Body of pancreas (tissue), 4 donors: ENCODE measurements at regions not wholly inside any gene's neighbourhood (a gene's known extent, or its start where the extent isn't known, plus 50 kb on each side); places are given as distances from the start of the nearest gene placed in this dataset.

Experiments used
- POLR2A ChIP-seq, 3 donors: fragments of 450-650 bp; IDR thresholded peaks; one replicate each; pipeline ENCODE4 v1.6.1; 2016; ENCODE audit warnings: antibody characterized with exemption in 3 of 3, mild to moderate bottlenecking in 2 of 3
- TF ChIP-seq, protein P1 (sequence below), 7 experiments: fragments of 450-650 bp in 4 of 7; fragments of 200-600 bp in 3 of 7; sonication (generic) in 3 of 7; IDR thresholded peaks; one replicate each; pipeline ENCODE4 v1.5.1; 2016 to 2019; ENCODE audit warnings: antibody characterized with exemption in 7 of 7

DNA sequence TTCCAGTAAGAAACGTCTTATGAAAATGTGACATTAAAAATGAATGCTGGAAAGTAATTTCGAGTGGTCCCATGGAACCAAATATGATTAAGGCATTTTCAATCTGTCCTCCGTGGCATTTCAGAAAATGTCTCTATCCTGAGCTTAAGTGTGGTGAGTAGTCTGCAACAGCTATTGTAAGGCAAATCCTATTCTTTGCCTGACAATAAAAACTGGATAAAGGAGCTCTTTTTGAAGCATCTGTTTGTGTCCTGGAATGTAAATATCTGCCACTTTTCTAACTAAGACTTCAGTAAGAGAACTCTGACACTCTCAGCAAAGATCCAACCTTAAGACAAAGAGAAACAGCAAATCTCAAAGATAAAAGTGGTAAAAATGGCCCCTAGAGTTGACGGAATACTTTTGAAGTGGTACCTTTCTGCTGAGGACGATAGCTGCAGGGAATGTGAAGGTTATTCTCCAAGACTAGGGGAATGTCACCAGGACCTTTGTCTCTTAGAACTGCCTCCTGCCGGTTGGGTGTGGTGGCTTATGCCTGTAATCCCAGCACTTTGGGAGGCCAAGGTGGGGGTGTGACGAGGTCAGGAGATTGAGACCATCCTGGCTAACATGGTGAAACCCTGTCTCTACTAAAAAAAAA, 486.7 kb upstream of the ZP4 start:
- TF ChIP-seq, protein P1, sequence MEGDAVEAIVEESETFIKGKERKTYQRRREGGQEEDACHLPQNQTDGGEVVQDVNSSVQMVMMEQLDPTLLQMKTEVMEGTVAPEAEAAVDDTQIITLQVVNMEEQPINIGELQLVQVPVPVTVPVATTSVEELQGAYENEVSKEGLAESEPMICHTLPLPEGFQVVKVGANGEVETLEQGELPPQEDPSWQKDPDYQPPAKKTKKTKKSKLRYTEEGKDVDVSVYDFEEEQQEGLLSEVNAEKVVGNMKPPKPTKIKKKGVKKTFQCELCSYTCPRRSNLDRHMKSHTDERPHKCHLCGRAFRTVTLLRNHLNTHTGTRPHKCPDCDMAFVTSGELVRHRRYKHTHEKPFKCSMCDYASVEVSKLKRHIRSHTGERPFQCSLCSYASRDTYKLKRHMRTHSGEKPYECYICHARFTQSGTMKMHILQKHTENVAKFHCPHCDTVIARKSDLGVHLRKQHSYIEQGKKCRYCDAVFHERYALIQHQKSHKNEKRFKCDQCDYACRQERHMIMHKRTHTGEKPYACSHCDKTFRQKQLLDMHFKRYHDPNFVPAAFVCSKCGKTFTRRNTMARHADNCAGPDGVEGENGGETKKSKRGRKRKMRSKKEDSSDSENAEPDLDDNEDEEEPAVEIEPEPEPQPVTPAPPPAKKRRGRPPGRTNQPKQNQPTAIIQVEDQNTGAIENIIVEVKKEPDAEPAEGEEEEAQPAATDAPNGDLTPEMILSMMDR (IDR thresholded peaks at IDR 0.05), result no peak
- no peak for TF ChIP-seq POLR2A (IDR thresholded peaks at IDR 0.05)
